CD4-positive, alpha-beta T cell treated with Interleukin-4 for 4 hours (primary cell): ENCODE measurements at regions not wholly inside any gene's neighbourhood (a gene's known extent, or its start where the extent isn't known, plus 50 kb on each side); places are given as distances from the start of the nearest gene placed in this dataset.

ENCODE experiments used
- DNase-seq: peaks from one replicate; pipeline ENCODE4 v3.0.0-alpha.2; 2020

- DNase-seq, result no peak
Observed at GRCh38 chr9:27755846-27756245, 182.6 kb upstream of the C9orf72 start.

GRCh38 chr9:27756418-27756817, 183.1 kb upstream of the C9orf72 start:
- DNase-seq, result no peak

GRCh38 chr9:27763831-27764230, 190.6 kb upstream of the C9orf72 start:
- DNase-seq, result no peak

- no peak for DNase-seq
Observed at GRCh38 chr9:27765266-27766072, 192.2 kb upstream of the C9orf72 start.

GRCh38 chr9:27766073-27766835, 193.0 kb upstream of the C9orf72 start:
- DNase-seq, result no peak

GRCh38 chr9:27768781-27769180, 195.5 kb upstream of the C9orf72 start:
- no peak for DNase-seq

GRCh38 chr9:27770541-27770940, 197.3 kb upstream of the C9orf72 start:
- DNase-seq, result no peak

- DNase-seq, result no peak
Observed at GRCh38 chr9:27771803-27772545, 198.7 kb upstream of the C9orf72 start.

- DNase-seq, result no peak
Observed at GRCh38 chr9:27784847-27785713, 211.8 kb upstream of the C9orf72 start.

- no peak for DNase-seq
Observed at GRCh38 chr9:27785714-27786100, 212.4 kb upstream of the C9orf72 start.

- DNase-seq, result no peak
Observed at GRCh38 chr9:27787891-27788290, 214.6 kb upstream of the C9orf72 start.

- DNase-seq, result no peak
Observed at GRCh38 chr9:27791311-27791710, 218.0 kb upstream of the C9orf72 start.

- DNase-seq, result no peak
Observed at GRCh38 chr9:27792971-27793689, 219.8 kb upstream of the C9orf72 start.

GRCh38 chr9:27799326-27799725, 226.0 kb upstream of the C9orf72 start:
- DNase-seq, result no peak

GRCh38 chr9:27800159-27800558, 226.9 kb upstream of the C9orf72 start:
- no peak for DNase-seq

- no peak for DNase-seq
Observed at GRCh38 chr9:27800692-27801370, 227.6 kb upstream of the C9orf72 start.

GRCh38 chr9:27801545-27801944, 228.3 kb upstream of the C9orf72 start:
- DNase-seq, result no peak

- no peak for DNase-seq
Observed at GRCh38 chr9:27802418-27802817, 229.1 kb upstream of the C9orf72 start.

- DNase-seq, result no peak
Observed at GRCh38 chr9:27808864-27809263, 235.6 kb upstream of the C9orf72 start.

- no peak for DNase-seq
Observed at GRCh38 chr9:27817747-27818146, 244.5 kb upstream of the C9orf72 start.

GRCh38 chr9:27818348-27818747, 245.1 kb upstream of the C9orf72 start:
- no peak for DNase-seq
